Stomach smooth muscle (tissue), 2 donors: ENCODE measurements at regions not wholly inside any gene's neighbourhood (a gene's known extent, or its start where the extent isn't known, plus 50 kb on each side); places are given as distances from the start of the nearest gene placed in this dataset.
"Not testable (repeated sequence)": the region's sequence is repeated elsewhere in the genome, so short reads cannot be mapped to it uniquely, and the experiment has no call there.

Experiments used
- H3K27ac ChIP-seq: one replicate; pipeline ENCODE4 v1.7.0; 2013; ENCODE audit warnings: mild to moderate bottlenecking, low read length, inconsistent platforms
- H3K27me3 ChIP-seq, 2 donors: one replicate each; pipeline ENCODE4 v1.7.0; 2013; ENCODE audit warnings: low read length in 2 of 2; ENCODE audit not compliant: insufficient read depth in 2 of 2, control insufficient read depth in 1 of 2
- H3K36me3 ChIP-seq, 2 donors: one replicate each; pipeline ENCODE4 v1.7.0; 2013; ENCODE audit warnings: low read length in 2 of 2; ENCODE audit not compliant: control insufficient read depth in 2 of 2, insufficient read depth in 2 of 2
- H3K4me1 ChIP-seq: one replicate; pipeline ENCODE4 v1.7.0; 2013; ENCODE audit warnings: low read length; ENCODE audit not compliant: control insufficient read depth, insufficient read depth
- H3K4me3 ChIP-seq, 2 donors: one replicate each; pipeline ENCODE4 v1.7.0; 2013; ENCODE audit warnings: low read length in 2 of 2
- H3K9ac ChIP-seq, 2 donors: one replicate each; pipeline ENCODE4 v1.7.0; 2013; ENCODE audit warnings: low read length in 2 of 2, mild to moderate bottlenecking in 1 of 2
- H3K9me3 ChIP-seq, 2 donors: one replicate each; pipeline ENCODE4 v1.7.0; 2013; ENCODE audit warnings: low read length in 2 of 2; ENCODE audit not compliant: control insufficient read depth in 2 of 2
- donor health status: healthy.
- donor health status: Pancreatic carcinoma.

DNA sequence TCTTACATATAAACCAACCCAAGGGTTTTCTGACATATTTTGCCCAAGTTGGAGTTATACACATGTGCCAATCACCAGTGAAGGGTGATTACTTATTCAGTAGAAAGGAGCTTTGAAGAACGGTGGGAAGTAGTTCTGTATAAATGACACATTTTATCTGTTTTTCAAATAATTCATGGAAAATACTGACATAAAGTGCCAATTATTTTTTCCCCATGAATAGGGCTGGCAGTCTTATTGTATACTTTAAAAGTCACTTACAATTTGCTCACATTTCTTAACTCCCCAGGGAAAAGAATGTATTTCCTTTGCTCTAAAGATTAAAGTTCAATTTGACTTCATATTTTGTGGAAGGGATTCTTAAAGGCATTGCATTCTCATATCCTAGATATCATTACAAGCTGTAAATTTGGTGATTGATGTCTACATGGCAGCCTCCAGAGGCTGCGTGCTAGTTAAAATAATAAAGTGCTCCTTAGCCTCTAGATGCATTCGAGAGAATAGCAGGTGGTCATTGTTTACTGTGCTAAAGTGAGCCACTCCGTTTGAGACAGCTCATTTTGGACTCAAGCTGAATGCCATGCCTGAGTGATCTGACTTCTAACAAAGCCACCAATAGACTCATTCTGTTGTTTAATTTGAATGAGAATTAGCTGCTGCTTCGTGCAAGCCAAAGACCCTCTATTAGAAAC lies 148.8 kb upstream of the NRP1 start:
- H3K27ac ChIP-seq, result no peak overlapping the region
- no peaks in the 10 kb centered on the region for H3K27me3 ChIP-seq
- no peaks in the 10 kb centered on the region for H3K9me3 ChIP-seq
- H3K9ac ChIP-seq, result no peak overlapping the region
- no peaks in the 10 kb centered on the region for H3K36me3 ChIP-seq
- H3K4me3 ChIP-seq, result no peak overlapping the region
- peaks cover 10% of the 10 kb centered on the region for H3K4me1 ChIP-seq

DNA sequence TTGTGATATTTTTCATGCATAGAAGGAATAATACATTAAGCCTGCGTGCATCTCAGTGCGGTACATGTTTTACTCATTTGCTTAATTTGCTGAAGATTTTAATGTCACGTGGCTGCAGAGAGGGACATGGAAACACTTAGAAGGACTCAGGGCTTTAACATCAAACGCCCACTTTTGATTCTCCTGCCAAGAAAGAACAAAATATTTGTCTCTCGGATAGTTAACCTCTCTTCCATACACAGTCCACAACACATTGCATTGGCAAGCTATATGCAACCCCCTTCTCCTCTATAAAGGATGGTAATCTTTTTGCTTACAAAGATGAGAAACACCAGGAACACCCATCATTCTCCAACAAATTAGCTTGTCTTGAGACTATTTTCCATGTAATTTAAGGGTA lies 148.0 kb upstream of the NRP1 start:
- no peaks in the 10 kb centered on the region for H3K9me3 ChIP-seq
- no peaks in the 10 kb centered on the region for H3K27me3 ChIP-seq
- no peak overlapping the region for H3K27ac ChIP-seq
- H3K9ac ChIP-seq, result no peak overlapping the region
- no peak overlapping the region for H3K4me3 ChIP-seq
- H3K4me1 ChIP-seq, result peaks cover 10% of the 10 kb centered on the region
- H3K36me3 ChIP-seq, result no peaks in the 10 kb centered on the region

DNA sequence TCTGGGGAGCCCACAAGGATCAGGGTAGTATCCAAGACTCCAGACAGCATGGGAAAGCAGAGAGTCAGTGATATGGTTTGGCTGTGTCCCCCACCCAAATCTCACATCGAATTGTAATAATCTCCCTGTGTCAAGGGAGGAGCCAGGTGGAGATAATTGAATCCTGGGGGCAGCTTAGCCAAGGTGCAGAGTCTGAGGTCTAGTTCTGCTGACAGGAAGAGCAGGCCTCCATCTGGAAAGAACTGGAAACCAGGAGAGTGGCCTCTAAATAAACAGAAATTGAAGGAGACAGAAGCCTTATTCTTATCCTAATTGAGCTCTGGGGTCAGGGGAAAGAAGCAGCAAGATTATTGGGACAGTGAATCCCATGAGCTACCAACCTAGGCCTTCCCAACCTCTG lies 146.7 kb upstream of the NRP1 start:
- Histone ChIP-seq H3K4me3 (no peak overlapping the region), H3K27ac (no peak overlapping the region), H3K4me1 (peaks cover 8% of the 10 kb centered on the region), H3K27me3 (no peaks in the 10 kb centered on the region), H3K9me3 (no peaks in the 10 kb centered on the region), H3K36me3 (no peaks in the 10 kb centered on the region), H3K9ac (no peak overlapping the region)

DNA sequence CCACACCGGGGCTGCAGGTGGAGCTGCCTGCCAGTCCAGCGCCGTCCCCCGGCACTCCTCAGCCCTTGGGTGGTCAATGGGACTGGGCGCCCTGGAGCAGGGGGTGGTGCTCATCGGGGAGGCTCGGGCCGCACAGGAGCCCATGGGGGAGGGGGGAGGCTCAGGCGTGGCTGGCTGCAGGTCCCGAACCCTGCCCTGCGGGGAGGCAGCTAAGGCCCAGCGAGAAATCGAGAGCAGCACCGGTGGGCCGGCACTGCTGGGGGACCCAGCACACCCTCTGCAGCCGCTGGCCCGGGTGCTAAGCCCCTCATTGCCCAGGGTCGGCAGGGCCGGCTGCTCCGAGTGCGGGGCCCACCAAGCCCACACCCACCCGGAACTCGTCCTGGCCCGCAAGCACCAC lies 145.9 kb upstream of the NRP1 start:
- not testable (repeated sequence) for H3K9ac ChIP-seq, H3K4me3 ChIP-seq, H3K4me1 ChIP-seq, H3K9me3 ChIP-seq, H3K36me3 ChIP-seq, H3K27ac ChIP-seq, H3K27me3 ChIP-seq

DNA sequence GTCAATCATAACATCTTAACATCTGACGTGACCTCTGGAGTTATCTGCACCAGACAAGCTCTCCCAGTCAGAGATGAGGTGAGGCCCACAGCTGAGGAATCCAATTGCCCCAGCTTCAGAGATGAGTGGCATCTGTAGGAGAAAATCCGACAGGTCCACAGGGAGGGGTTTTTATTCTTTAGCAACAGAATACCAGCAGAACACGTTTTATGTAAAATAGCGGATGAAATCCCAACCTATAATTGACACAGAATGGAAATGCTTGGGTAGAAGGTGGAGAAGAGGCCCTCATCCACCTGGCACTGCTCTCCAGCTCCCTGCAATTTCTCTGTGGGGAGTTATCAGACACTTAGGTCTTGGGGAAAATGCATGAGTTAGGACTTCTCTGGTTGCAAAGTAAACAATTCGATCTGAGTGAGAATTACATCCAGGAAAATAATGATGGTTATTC lies 144.2 kb upstream of the NRP1 start:
- H3K36me3 ChIP-seq, result no peaks in the 10 kb centered on the region

DNA sequence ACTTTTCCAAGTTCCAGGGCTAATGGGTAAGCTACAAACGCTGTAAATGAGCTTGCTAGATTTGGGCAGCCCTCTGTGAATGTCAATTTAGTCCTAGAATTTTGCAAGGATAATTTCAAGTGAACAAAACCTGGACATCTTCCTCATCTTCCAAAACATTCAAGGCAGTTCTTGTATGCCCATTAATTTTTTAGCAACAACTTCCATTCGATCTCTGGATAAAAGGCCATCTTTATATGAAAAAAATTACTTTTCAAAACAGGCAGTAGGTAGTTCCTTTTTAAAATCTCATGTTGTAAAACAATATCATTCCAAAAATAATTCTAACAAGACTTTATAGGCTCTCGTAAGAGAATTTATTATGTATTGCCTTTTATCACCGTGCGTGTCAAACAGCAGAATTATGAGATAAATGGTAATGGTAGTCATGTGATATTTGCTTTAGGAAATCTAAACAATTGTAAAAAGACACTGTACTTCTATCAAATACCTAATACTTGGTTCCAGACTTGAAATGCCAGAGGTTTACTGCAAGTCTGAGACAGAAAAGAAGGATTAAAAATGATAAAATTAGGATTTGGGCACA lies 143.7 kb upstream of the NRP1 start:
- Histone ChIP-seq H3K27ac (no peak overlapping the region), H3K9ac (no peak overlapping the region)

More for the DNA sequence above, 144.2 kb upstream of the NRP1 start:
- no peaks in the 10 kb centered on the region for H3K27me3 ChIP-seq
- no peak overlapping the region for H3K9ac ChIP-seq
- H3K4me1 ChIP-seq, result peaks cover 8% of the 10 kb centered on the region
- H3K4me3 ChIP-seq, result no peak overlapping the region
- no peak overlapping the region for H3K27ac ChIP-seq
- no peaks in the 10 kb centered on the region for H3K9me3 ChIP-seq

DNA sequence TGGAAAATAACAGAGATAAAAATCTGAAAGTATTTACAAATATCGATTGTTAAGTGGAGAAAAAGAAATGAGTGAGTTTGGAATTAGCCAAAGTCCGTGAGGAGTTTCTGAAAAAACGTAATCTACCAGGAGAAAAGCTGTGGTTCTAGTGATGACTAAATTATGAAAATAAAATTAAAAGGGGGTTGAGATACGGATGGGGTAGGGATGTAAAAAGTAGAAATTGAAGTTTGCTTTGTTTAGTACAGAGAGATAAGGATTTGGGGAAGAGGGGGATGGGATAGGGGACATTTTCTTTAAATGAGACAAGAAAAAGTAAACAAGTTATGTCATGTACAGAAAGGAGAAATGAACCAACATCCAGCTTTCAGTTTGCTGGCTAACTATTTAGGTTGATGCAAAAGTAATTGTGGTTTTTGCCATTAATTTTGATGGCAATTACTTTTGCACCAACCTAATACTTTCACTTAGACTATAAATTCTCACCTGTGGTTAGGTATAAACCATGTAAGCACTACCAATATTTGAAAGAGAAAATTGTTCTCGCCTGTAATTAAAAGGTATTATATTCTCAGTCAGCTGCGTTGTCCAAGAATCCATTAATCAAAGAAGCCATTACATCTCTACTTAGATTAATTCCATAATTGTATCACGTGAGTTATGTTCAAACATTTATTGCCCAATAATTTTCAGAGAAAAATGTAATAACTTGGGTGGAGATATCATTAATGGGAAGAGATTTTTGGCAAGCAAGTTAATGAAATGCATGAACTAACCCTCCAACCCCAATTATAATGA lies 143.0 kb upstream of the NRP1 start:
- Histone ChIP-seq H3K27ac (no peak overlapping the region), H3K4me1 (peaks cover 3% of the 10 kb centered on the region), H3K36me3 (no peaks in the 10 kb centered on the region), H3K9ac (no peak overlapping the region), H3K9me3 (no peaks in the 10 kb centered on the region), H3K4me3 (no peak overlapping the region), H3K27me3 (no peaks in the 10 kb centered on the region)

More for the DNA sequence above, 143.7 kb upstream of the NRP1 start:
- H3K27me3 ChIP-seq, result no peaks in the 10 kb centered on the region
- H3K36me3 ChIP-seq, result no peaks in the 10 kb centered on the region
- H3K9me3 ChIP-seq, result no peaks in the 10 kb centered on the region
- H3K4me1 ChIP-seq, result peaks cover 8% of the 10 kb centered on the region
- no peak overlapping the region for H3K4me3 ChIP-seq

DNA sequence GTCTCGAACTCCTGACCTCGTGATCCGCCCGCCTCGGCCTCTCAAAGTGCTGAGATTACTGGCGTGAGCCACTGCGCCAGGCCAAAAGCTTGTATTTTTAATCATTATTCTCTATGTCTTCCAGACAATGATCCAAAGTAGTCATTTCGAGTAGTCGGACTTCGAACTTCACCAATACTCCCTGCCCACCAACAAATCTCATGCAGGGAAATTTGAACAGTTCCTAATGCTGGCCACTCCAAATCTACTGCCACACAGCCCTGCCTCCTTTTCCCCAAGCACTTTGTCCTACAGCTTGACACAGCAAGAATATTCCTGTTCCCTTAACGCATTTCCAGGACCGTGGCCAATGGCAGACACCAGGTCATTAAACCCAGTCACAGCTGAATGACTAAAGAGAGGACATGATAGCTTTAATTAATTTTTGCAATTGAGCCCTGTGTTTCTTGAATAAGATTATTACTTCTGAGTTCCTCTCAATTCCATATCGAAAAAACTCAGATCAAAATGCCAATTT lies 142.3 kb upstream of the NRP1 start:
- Histone ChIP-seq H3K36me3 (no peaks in the 10 kb centered on the region), H3K9ac (no peak overlapping the region), H3K4me1 (no peaks in the 10 kb centered on the region), H3K27ac (no peak overlapping the region), H3K4me3 (no peak overlapping the region), H3K27me3 (no peaks in the 10 kb centered on the region), H3K9me3 (no peaks in the 10 kb centered on the region)

DNA sequence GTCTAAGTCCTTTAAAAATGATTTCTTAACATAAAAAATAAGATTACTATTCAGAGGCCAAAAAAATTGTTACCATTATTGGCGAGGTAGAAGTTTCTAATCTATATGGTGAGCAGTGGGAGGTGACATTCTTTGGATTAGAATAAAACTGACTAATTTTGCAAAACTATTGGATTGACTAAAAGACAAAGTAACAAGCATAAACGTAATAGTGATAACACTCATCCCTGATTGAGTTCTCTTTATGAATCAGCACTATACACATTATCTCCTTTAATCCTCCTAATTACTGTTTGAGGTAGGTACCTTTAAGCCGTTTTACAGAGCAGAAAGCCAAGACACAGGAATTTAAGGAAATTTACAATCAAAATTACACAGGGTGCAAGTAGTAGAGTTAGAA lies 139.2 kb upstream of the NRP1 start:
- no peak overlapping the region for H3K9ac ChIP-seq
- H3K4me1 ChIP-seq, result no peaks in the 10 kb centered on the region
- no peaks in the 10 kb centered on the region for H3K27me3 ChIP-seq
- no peaks in the 10 kb centered on the region for H3K36me3 ChIP-seq
- H3K9me3 ChIP-seq, result no peaks in the 10 kb centered on the region
- H3K4me3 ChIP-seq, result no peak overlapping the region
- H3K27ac ChIP-seq, result no peak overlapping the region

DNA sequence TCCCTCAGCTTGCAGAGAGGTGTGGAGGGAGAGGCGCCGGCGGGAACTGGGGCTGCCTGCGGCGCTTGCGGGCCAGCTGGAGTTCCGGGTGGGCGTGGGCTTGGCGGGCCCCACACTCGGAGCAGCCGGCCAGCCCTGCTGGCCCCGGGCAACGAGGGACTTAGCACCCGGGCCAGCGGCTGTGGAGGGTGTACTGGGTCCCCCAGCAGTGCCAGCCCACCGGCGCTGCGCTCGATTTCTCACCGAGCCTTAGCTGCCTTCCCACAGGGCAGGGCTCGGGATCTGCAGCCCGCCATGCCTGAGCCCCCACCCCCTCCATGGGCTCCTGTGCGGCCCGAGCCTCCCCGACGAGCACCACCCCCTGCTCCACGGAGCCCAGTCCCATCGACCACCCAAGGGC lies 133.5 kb upstream of the NRP1 start:
- not testable (repeated sequence) for H3K4me3 ChIP-seq, H3K9me3 ChIP-seq, H3K27me3 ChIP-seq, H3K36me3 ChIP-seq, H3K4me1 ChIP-seq, H3K9ac ChIP-seq, H3K27ac ChIP-seq
